Keratinocyte (primary cell): ENCODE measurements at regions not wholly inside any gene's neighbourhood (a gene's known extent, or its start where the extent isn't known, plus 50 kb on each side); places are given as distances from the start of the nearest gene placed in this dataset.

Source experiments
- DNase-seq: peaks from one replicate; pipeline ENCODE4 v3.0.0-alpha.2; 2011; ENCODE audit warnings: low read depth, missing footprints, low spot score
- FAIRE-seq: peaks from 2 replicates; lab custom pipeline; 2011; peaks lifted over from hg19 to GRCh38; lab: Jason Lieb, UNC
- H2AFZ ChIP-seq: 2 replicates; pipeline ENCODE4 v1.6.0; 2012; ENCODE audit warnings: low read length, control low read depth, inconsistent platforms; ENCODE audit not compliant: control insufficient read depth
- H3K27ac ChIP-seq: 2 replicates; pipeline ENCODE4 v1.5.1; 2011; ENCODE audit warnings: low read length; ENCODE audit not compliant: control insufficient read depth, insufficient read depth
- H3K27me3 ChIP-seq: 3 replicates; pipeline ENCODE4 v1.6.0; 2011; ENCODE audit warnings: low read length; ENCODE audit not compliant: control insufficient read depth, insufficient read depth; ENCODE audit errors: extremely low read depth
- H3K36me3 ChIP-seq, 2 experiments: 2 replicates in 1 of 2; 3 replicates in 1 of 2; pipeline ENCODE4 v1.5.1; 2011; ENCODE audit warnings: low read length in 2 of 2, mild to moderate bottlenecking in 1 of 2; ENCODE audit not compliant: control insufficient read depth in 2 of 2, insufficient read depth in 2 of 2; ENCODE audit errors: extremely low read depth in 1 of 2
- H3K4me1 ChIP-seq: 3 replicates; pipeline ENCODE4 v1.5.1; 2011; ENCODE audit warnings: low read length; ENCODE audit not compliant: control insufficient read depth, insufficient read depth; ENCODE audit errors: extremely low read depth
- H3K4me2 ChIP-seq: 3 replicates; pipeline ENCODE4 v1.6.0; 2011; ENCODE audit warnings: low read depth, low read length; ENCODE audit not compliant: control insufficient read depth, insufficient read depth; ENCODE audit errors: extremely low read depth
- H3K4me3 ChIP-seq, 3 experiments: fragments of 200-600 bp in 1 of 3; sonication (generic) in 1 of 3; 2 replicates in 2 of 3; 3 replicates in 1 of 3; pipeline ENCODE4 v1.5.1; 2011 to 2016; ENCODE audit warnings: low read length in 3 of 3, mild to moderate bottlenecking in 3 of 3, control low read depth in 2 of 3, inconsistent platforms in 1 of 3, low read depth in 1 of 3, mixed read lengths in 1 of 3, mixed run types in 1 of 3, moderate library complexity in 1 of 3; ENCODE audit not compliant: control insufficient read depth in 2 of 3, insufficient read depth in 2 of 3; ENCODE audit errors: extremely low read depth in 1 of 3
- H3K79me2 ChIP-seq: 2 replicates; pipeline ENCODE4 v1.6.0; 2012; ENCODE audit warnings: low read length; ENCODE audit not compliant: control insufficient read depth, insufficient read depth
- H3K9ac ChIP-seq: 3 replicates; pipeline ENCODE4 v1.6.0; 2011; ENCODE audit warnings: low read length; ENCODE audit not compliant: control insufficient read depth, insufficient read depth; ENCODE audit errors: extremely low read depth
- H3K9me1 ChIP-seq: 3 replicates; pipeline ENCODE4 v1.6.0; 2011; ENCODE audit warnings: low read length; ENCODE audit not compliant: control insufficient read depth, insufficient read depth; ENCODE audit errors: extremely low read depth
- H3K9me3 ChIP-seq: 2 replicates; pipeline ENCODE4 v1.5.1; 2012; ENCODE audit warnings: low read depth, low read length; ENCODE audit not compliant: control insufficient read depth
- H4K20me1 ChIP-seq: 3 replicates; pipeline ENCODE4 v1.6.0; 2011; ENCODE audit warnings: low read length; ENCODE audit not compliant: control insufficient read depth, insufficient read depth; ENCODE audit errors: extremely low read depth
- CTCF ChIP-seq, 3 experiments: IDR thresholded peaks in 1 of 3; conservative IDR thresholded peaks in 1 of 3; optimal IDR thresholded peaks in 1 of 3; 2 replicates in 2 of 3; 3 replicates in 1 of 3; pipeline versions ENCODE3 to v1.5.1; 2011; ENCODE audit warnings: low read length in 3 of 3, mild to moderate bottlenecking in 3 of 3, moderate library complexity in 2 of 3, control low read depth in 1 of 3, inconsistent platforms in 1 of 3; ENCODE audit not compliant: insufficient read depth in 2 of 3; ENCODE audit errors: extremely low read depth in 1 of 3
- EZH2 ChIP-seq: IDR thresholded peaks from one replicate; pipeline ENCODE4 v1.6.1; 2012; ENCODE audit warnings: inconsistent platforms, mild to moderate bottlenecking, low read length, moderate library complexity
- dilution Hi-C: fragments of 300-500 bp; cut with MboI; formaldehyde crosslinking; loops from one replicate; pipeline ENCODE4 v1.7.0; 2020; ENCODE audit warnings: low sequenced_read_pairs; ENCODE audit not compliant: extremely low pct_ligation_motif_present

GRCh38 chr3:76231258-76231657 lies 445.9 kb upstream of the ZNF717 start:
- Histone ChIP-seq H3K9ac (no peak overlapping the region), H3K9me3 (no peaks in the 10 kb centered on the region), H3K79me2 (no peaks in the 10 kb centered on the region), H3K36me3 (no peaks in the 10 kb centered on the region), H3K9me1 (no peaks in the 10 kb centered on the region), H4K20me1 (no peaks in the 10 kb centered on the region), H3K4me3 (no peak overlapping the region), H3K4me2 (no peak overlapping the region), H3K4me1 (no peaks in the 10 kb centered on the region), H3K27ac (no peak overlapping the region), H3K27me3 (no peaks in the 10 kb centered on the region), H2AFZ (no peak overlapping the region)
- FAIRE-seq: no peak
- no peak for TF ChIP-seq EZH2
- no peak for TF ChIP-seq CTCF (optimal IDR thresholded peaks at IDR 0.05 in 1 of 3, IDR thresholded peaks at IDR 0.05 in 1 of 3, conservative IDR thresholded peaks at IDR 0.05 in 1 of 3; ENCODE audit: extremely low read depth in 1 of 3, insufficient read depth in 2 of 3, low read length in 3 of 3)
- dilution Hi-C loops: no loop called here
- DNase-seq: no peak

- DNase-seq: no peak
- Histone ChIP-seq H3K36me3 (no peaks in the 10 kb centered on the region), H3K27ac (no peak overlapping the region), H3K9me1 (no peaks in the 10 kb centered on the region), H3K4me1 (no peaks in the 10 kb centered on the region), H3K27me3 (no peaks in the 10 kb centered on the region), H3K4me2 (no peak overlapping the region), H3K9ac (no peak overlapping the region), H3K4me3 (no peak overlapping the region), H3K9me3 (no peaks in the 10 kb centered on the region), H2AFZ (no peak overlapping the region), H4K20me1 (no peaks in the 10 kb centered on the region), H3K79me2 (no peaks in the 10 kb centered on the region)
- FAIRE-seq: no peak
- TF ChIP-seq CTCF (optimal IDR thresholded peaks at IDR 0.05 in 1 of 3, IDR thresholded peaks at IDR 0.05 in 1 of 3, conservative IDR thresholded peaks at IDR 0.05 in 1 of 3; ENCODE audit: extremely low read depth in 1 of 3, insufficient read depth in 2 of 3, low read length in 3 of 3): no peak
- TF ChIP-seq EZH2: no peak
- dilution Hi-C loops: no loop called here
Measured at GRCh38 chr3:76242886-76243753, 457.8 kb upstream of the ZNF717 start.
